A549 (cell line): ENCODE measurements at regions not wholly inside any gene's neighbourhood (a gene's known extent, or its start where the extent isn't known, plus 50 kb on each side); places are given as distances from the start of the nearest gene placed in this dataset.

ENCODE experiments used
- ATAC-seq, 2 experiments: fragments of 200-7000 bp in 1 of 2; fragments of >200 bp in 1 of 2; cut with Nextera tagmentation in 1 of 2; cut with Tn5 transposase in 1 of 2; 3 replicates each; pipeline versions ENCODE4 v1.8.0 to v1.9.1; 2018 to 2020; ENCODE audit warnings: mild to moderate bottlenecking in 1 of 2, moderate library complexity in 1 of 2
- CTCF ChIA-PET: fragments of 300-600 bp; sonication (Branson Sonifier 250); formaldehyde crosslinking; extraction: SDS; loops from one replicate; lab custom pipeline; 2021; ENCODE audit warnings: antibody characterized with exemption, inconsistent platforms; lab: Yijun Ruan, JAX
- POLR2A ChIA-PET: fragments of 350-600 bp; formaldehyde crosslinking; extraction: SDS; loops from one replicate; lab custom pipeline; 2021; ENCODE audit warnings: antibody characterized with exemption, inconsistent platforms; lab: Yijun Ruan, JAX
- DNase-seq, 2 experiments: peaks; one replicate each; pipeline versions ENCODE4 v3.0.0 to v3.0.0-alpha.2; 2011 to 2016; ENCODE audit warnings: low read depth in 1 of 2, low spot score in 1 of 2
- FAIRE-seq: peaks from 2 replicates; lab custom pipeline; 2011; peaks lifted over from hg19 to GRCh38; lab: Jason Lieb, UNC
- H3K27ac ChIP-seq, 2 experiments: fragments of >200 bp; sonication (Bioruptor Twin); formaldehyde crosslinking; 3 replicates each; pipeline ENCODE4 v1.5.1; 2016 to 2017
- H3K4me1 ChIP-seq: fragments of >200 bp; sonication (Bioruptor Twin); formaldehyde crosslinking; 3 replicates; pipeline ENCODE4 v1.6.1; 2016
- H3K4me2 ChIP-seq: fragments of >200 bp; sonication (Bioruptor Twin); formaldehyde crosslinking; 3 replicates; pipeline ENCODE4 v1.6.1; 2016
- H3K4me3 ChIP-seq: fragments of >200 bp; sonication (Bioruptor Twin); formaldehyde crosslinking; 3 replicates; pipeline ENCODE4 v1.5.1; 2016
- H3K9me3 ChIP-seq: fragments of >200 bp; sonication (Bioruptor Twin); formaldehyde crosslinking; 3 replicates; pipeline ENCODE4 v1.6.1; 2016
- BHLHE40 ChIP-seq: IDR thresholded peaks from 2 replicates; pipeline ENCODE4 v1.6.1; 2012; ENCODE audit warnings: low read depth, low read length, inconsistent platforms
- CEBPB ChIP-seq, 2 experiments: fragments of >200 bp in 1 of 2; sonication (Bioruptor Twin) in 1 of 2; formaldehyde crosslinking in 1 of 2; IDR thresholded peaks; 2 replicates each; pipeline ENCODE4 v1.6.1; 2012 to 2016
- CHD2 ChIP-seq: fragments of 150-350 bp; IDR thresholded peaks from 2 replicates; pipeline ENCODE4 v1.6.1; 2014; ENCODE audit warnings: low read length; ENCODE audit not compliant: partially characterized antibody
- CTCF ChIP-seq: fragments of >200 bp; sonication (Bioruptor Twin); formaldehyde crosslinking; IDR thresholded peaks from 3 replicates; pipeline ENCODE4 v1.5.1; 2016
- ELK1 ChIP-seq: fragments of 150-350 bp; IDR thresholded peaks from 2 replicates; pipeline ENCODE4 v1.6.1; 2014; ENCODE audit warnings: low read depth, mild to moderate bottlenecking, low read length
- ESRRA ChIP-seq: fragments of 150-350 bp; IDR thresholded peaks from 2 replicates; pipeline ENCODE4 v1.6.1; 2014; ENCODE audit warnings: mild to moderate bottlenecking, low read length, borderline replicate concordance
- FOSL2 ChIP-seq, 2 experiments: fragments of 450-650 bp in 1 of 2; fragments of >200 bp in 1 of 2; sonication (Bioruptor Twin) in 1 of 2; formaldehyde crosslinking; IDR thresholded peaks; 2 replicates each; pipeline versions ENCODE4 v1.5.0 to v1.6.1; 2016 to 2020; ENCODE audit warnings: mild to moderate bottlenecking in 1 of 2, moderate library complexity in 1 of 2
- FOXS1 ChIP-seq: fragments of 250-450 bp; sonication (Bioruptor Pico); IDR thresholded peaks from 2 replicates; pipeline ENCODE4 v1.5.0; 2020; ENCODE audit warnings: mild to moderate bottlenecking, moderate library complexity
- HOXA7 ChIP-seq: fragments of 250-450 bp; sonication (Bioruptor Pico); IDR thresholded peaks from 2 replicates; pipeline ENCODE4 v1.5.0; 2020; ENCODE audit warnings: mild to moderate bottlenecking, moderate library complexity
- HOXB5 ChIP-seq: fragments of 250-450 bp; sonication (Bioruptor Pico); IDR thresholded peaks from 2 replicates; pipeline ENCODE4 v1.5.0; 2020; ENCODE audit warnings: mild to moderate bottlenecking, moderate library complexity
- KDM1A ChIP-seq: fragments of 200-600 bp; sonication (generic); IDR thresholded peaks from 2 replicates; pipeline ENCODE4 v1.6.1; 2016; ENCODE audit warnings: low read depth, mild to moderate bottlenecking
- MYC ChIP-seq: IDR thresholded peaks from 2 replicates; pipeline ENCODE4 v1.6.1; 2012; ENCODE audit warnings: mild to moderate bottlenecking, inconsistent platforms, low read length, improper control_type of control experiment, borderline replicate concordance
- NFE2L2 ChIP-seq: fragments of 150-350 bp; conservative IDR thresholded peaks from 2 replicates; pipeline ENCODE4 v1.6.1; 2014; ENCODE audit warnings: low read length
- NR3C1 ChIP-seq: fragments of >200 bp; sonication (Bioruptor Twin); formaldehyde crosslinking; IDR thresholded peaks from 3 replicates; pipeline ENCODE4 v1.6.1; 2017
- PBX3 ChIP-seq: IDR thresholded peaks from 2 replicates; pipeline ENCODE4 v1.6.1; 2012
- POLR2A ChIP-seq: IDR thresholded peaks from 2 replicates; pipeline ENCODE4 v1.6.1; 2012; ENCODE audit warnings: mild to moderate bottlenecking, low read length
- RAD21 ChIP-seq, 2 experiments: fragments of >200 bp in 1 of 2; sonication (Bioruptor Twin) in 1 of 2; formaldehyde crosslinking in 1 of 2; IDR thresholded peaks in 1 of 2; conservative IDR thresholded peaks in 1 of 2; 2 replicates in 1 of 2; 3 replicates in 1 of 2; pipeline ENCODE4 v1.6.1; 2012 to 2018; ENCODE audit warnings: inconsistent platforms in 1 of 2
- RARB ChIP-seq: fragments of 250-450 bp; sonication (Bioruptor Pico); IDR thresholded peaks from 2 replicates; pipeline ENCODE4 v1.8.0; 2021; ENCODE audit warnings: mild to moderate bottlenecking, moderate library complexity
- RCOR1 ChIP-seq: fragments of 150-350 bp; IDR thresholded peaks from 2 replicates; pipeline ENCODE4 v1.6.1; 2014; ENCODE audit warnings: antibody characterized with exemption, low read length, low read depth
- RFX5 ChIP-seq: fragments of 450-650 bp; IDR thresholded peaks from 2 replicates; pipeline ENCODE4 v1.7.1; 2014; ENCODE audit warnings: antibody characterized with exemption, mild to moderate bottlenecking, moderate library complexity
- RNF2 ChIP-seq: fragments of 200-600 bp; sonication (generic); IDR thresholded peaks from 2 replicates; pipeline ENCODE4 v1.6.1; 2016; ENCODE audit warnings: low read depth, mild to moderate bottlenecking, antibody characterized with exemption, moderate library complexity, borderline replicate concordance
- SMC3 ChIP-seq: fragments of >200 bp; sonication (Bioruptor Twin); formaldehyde crosslinking; IDR thresholded peaks from 3 replicates; pipeline ENCODE4 v1.6.1; 2018; ENCODE audit warnings: inconsistent platforms
- SREBF2 ChIP-seq: fragments of 450-650 bp; IDR thresholded peaks from 2 replicates; pipeline ENCODE4 v1.6.1; 2014; ENCODE audit warnings: mild to moderate bottlenecking, moderate library complexity
- TFCP2L1 ChIP-seq: fragments of 250-450 bp; sonication (Bioruptor Pico); IDR thresholded peaks from 2 replicates; pipeline ENCODE4 v1.5.0; 2021; ENCODE audit warnings: mild to moderate bottlenecking
- TP53 ChIP-seq: fragments of 250-450 bp; sonication (Bioruptor Pico); IDR thresholded peaks from 2 replicates; pipeline ENCODE4 v1.5.0; 2021; ENCODE audit warnings: mild to moderate bottlenecking, moderate library complexity
- USF2 ChIP-seq: fragments of 450-650 bp; IDR thresholded peaks from 2 replicates; pipeline ENCODE4 v1.6.1; 2014; ENCODE audit warnings: antibody characterized with exemption
- ZC3H11A ChIP-seq: fragments of 450-650 bp; IDR thresholded peaks from 2 replicates; pipeline ENCODE4 v1.6.1; 2014; ENCODE audit warnings: antibody characterized with exemption, mild to moderate bottlenecking
- ZFP36 ChIP-seq: fragments of 450-650 bp; IDR thresholded peaks from 2 replicates; pipeline ENCODE4 v1.6.1; 2014; ENCODE audit warnings: borderline replicate concordance; ENCODE audit not compliant: partially characterized antibody
- ZNF302 ChIP-seq: fragments of 250-450 bp; sonication (Bioruptor Pico); IDR thresholded peaks from 2 replicates; pipeline ENCODE4 v1.9.0; 2021; ENCODE audit warnings: inconsistent platforms, mild to moderate bottlenecking, moderate library complexity
- ZSCAN20 ChIP-seq: fragments of 250-450 bp; sonication (Bioruptor Pico); IDR thresholded peaks from 2 replicates; pipeline ENCODE4 v1.8.0; 2022; ENCODE audit warnings: mild to moderate bottlenecking, moderate library complexity
- WGBS: methylation state at CpG from one replicate; pipeline ENCODE4 v1.1.6; 2017; ENCODE audit errors: missing lambda C conversion rate; 5-methylcytosine and 5-hydroxymethylcytosine counted together

GRCh38 chr12:92051441-92051840 lies 94.2 kb downstream of the BTG1 start (continued):
- TF ChIP-seq HOXA7 (CRISPR knock-in tag) (no peak), ESRRA (no peak), RFX5 (no peak), ZFP36 (no peak)

- ChIA-PET CTCF (no interaction called here), POLR2A (no interaction called here)
- no peaks in the 10 kb centered on the region for H3K9me3 ChIP-seq
- ATAC-seq (no peak), FAIRE-seq (no peak), DNase-seq (no peak)
- no peak overlapping the region for H3K4me3 ChIP-seq
- H3K4me1 ChIP-seq, result no peaks in the 10 kb centered on the region
- TF ChIP-seq MYC, result no peak
- no peak for TF ChIP-seq KDM1A
- TF ChIP-seq CEBPB (IDR thresholded peaks at IDR 0.05), result no peak
- TF ChIP-seq RNF2, result no peak
- TF ChIP-seq TP53 (CRISPR knock-in tag), result no peak
- TF ChIP-seq ZSCAN20 (CRISPR knock-in tag), result no peak
- no peak for TF ChIP-seq TFCP2L1 (CRISPR knock-in tag)
- no peak for TF ChIP-seq PBX3
- no peak for TF ChIP-seq FOXS1
- no peak for TF ChIP-seq RARB (CRISPR knock-in tag)
- no peak overlapping the region for H3K27ac ChIP-seq
- 81% methylated on average over 3 of the region's 3 CpGs for WGBS
- H3K4me2 ChIP-seq, result no peak overlapping the region
These were observed 96.2 kb downstream of the BTG1 start for GRCh38 chr12:92049403-92049802.

- POLR2A ChIA-PET, result no interaction called here
- H3K4me2 ChIP-seq, result no peak overlapping the region
- no peak for DNase-seq
- TF ChIP-seq NR3C1, result no peak
- TF ChIP-seq CHD2, result no peak
- no peak for TF ChIP-seq ELK1
- no peak for TF ChIP-seq USF2
- no peak for TF ChIP-seq HOXB5
- no peak for TF ChIP-seq POLR2A
- TF ChIP-seq, all 56 proteins: peak for 0
- no peak overlapping the region for H3K4me3 ChIP-seq
- H3K9me3 ChIP-seq, result no peaks in the 10 kb centered on the region
- FAIRE-seq, result no peak
- H3K27ac ChIP-seq, result no peak overlapping the region
- H3K4me1 ChIP-seq, result no peaks in the 10 kb centered on the region
- ATAC-seq, result no peak
- CTCF ChIA-PET, result no interaction called here
- 82% methylated on average over 2 of the region's 2 CpGs for WGBS
These were observed 98.2 kb downstream of the BTG1 start for GRCh38 chr12:92047393-92047826.

- Histone ChIP-seq H3K4me2 (no peak overlapping the region), H3K4me1 (no peaks in the 10 kb centered on the region), H3K4me3 (no peak overlapping the region), H3K9me3 (no peaks in the 10 kb centered on the region), H3K27ac (no peak overlapping the region)
- WGBS, result 81% methylated on average over 7 of the region's 7 CpGs
- DNase-seq (no peak), ATAC-seq (no peak), FAIRE-seq (no peak)
- ChIA-PET CTCF (no interaction called here), POLR2A (no interaction called here)
- TF ChIP-seq BHLHE40, result no peak
- no peak for TF ChIP-seq FOSL2 (IDR thresholded peaks at IDR 0.05)
- no peak for TF ChIP-seq FOSL2 (CRISPR knock-in tag; IDR thresholded peaks at IDR 0.05)
- no peak for TF ChIP-seq RAD21 (conservative IDR thresholded peaks at IDR 0.05 in 1 of 2, IDR thresholded peaks at IDR 0.05 in 1 of 2)
- no peak for TF ChIP-seq ZC3H11A
- no peak for TF ChIP-seq RCOR1
- no peak for TF ChIP-seq SREBF2
- no peak for TF ChIP-seq SMC3
- no peak for TF ChIP-seq NFE2L2
- no peak for TF ChIP-seq ZNF302
- no peak for TF ChIP-seq CTCF
- TF ChIP-seq ESRRA, result no peak
These were observed 98.9 kb downstream of the BTG1 start for GRCh38 chr12:92046557-92047392.
